Left forelimb (tissue), 1 donor: ENCODE measurements at regions not wholly inside any gene's neighbourhood (a gene's known extent, or its start where the extent isn't known, plus 50 kb on each side); places are given as distances from the start of the nearest gene placed in this dataset.
"Not testable (repeated sequence)": the region's sequence is repeated elsewhere in the genome, so short reads cannot be mapped to it uniquely, and the experiment has no call there.

Experiments
- DNase-seq: peaks from one replicate; pipeline ENCODE4 v3.0.0-alpha.2; 2018; ENCODE audit warnings: low spot score

- DNase-seq, result no peak
These were observed 214.3 kb upstream of the IRX4 start for GRCh38 chr5:2096887-2097505.

- no peak for DNase-seq
These were observed 212.3 kb upstream of the IRX4 start for GRCh38 chr5:2095011-2095410.

- no peak for DNase-seq
These were observed 211.9 kb upstream of the IRX4 start for GRCh38 chr5:2094616-2094995.

GRCh38 chr5:2093859-2094615 lies 211.3 kb upstream of the IRX4 start:
- no peak for DNase-seq

- DNase-seq, result no peak
These were observed 209.2 kb upstream of the IRX4 start for GRCh38 chr5:2091921-2092320.

GRCh38 chr5:2087980-2088379 lies 205.3 kb upstream of the IRX4 start:
- no peak for DNase-seq

GRCh38 chr5:2075365-2075764 lies 192.6 kb upstream of the IRX4 start:
- DNase-seq, result no peak

GRCh38 chr5:2071562-2071961 lies 188.8 kb upstream of the IRX4 start:
- DNase-seq, result no peak

- DNase-seq, result not testable (repeated sequence)
These were observed 188.1 kb upstream of the IRX4 start for GRCh38 chr5:2070787-2071186.

GRCh38 chr5:2068531-2068930 lies 185.8 kb upstream of the IRX4 start:
- DNase-seq, result no peak

GRCh38 chr5:2066373-2066772 lies 183.6 kb upstream of the IRX4 start:
- DNase-seq, result no peak

- not testable (repeated sequence) for DNase-seq
These were observed 180.7 kb upstream of the IRX4 start for GRCh38 chr5:2063380-2063779.

- no peak for DNase-seq
These were observed 170.0 kb upstream of the IRX4 start for GRCh38 chr5:2052687-2053086.

- no peak for DNase-seq
These were observed 167.2 kb upstream of the IRX4 start for GRCh38 chr5:2049876-2050275.

GRCh38 chr5:2048664-2049063 lies 165.9 kb upstream of the IRX4 start:
- no peak for DNase-seq

- DNase-seq, result no peak
These were observed 164.7 kb upstream of the IRX4 start for GRCh38 chr5:2047341-2047927.

- no peak for DNase-seq
These were observed 161.3 kb upstream of the IRX4 start for GRCh38 chr5:2044041-2044440.

GRCh38 chr5:2039180-2039531 lies 156.4 kb upstream of the IRX4 start:
- no peak for DNase-seq

- DNase-seq, result peak; percentile 75
These were observed 155.8 kb upstream of the IRX4 start for GRCh38 chr5:2038321-2039179.

- DNase-seq, result no peak
These were observed 154.2 kb upstream of the IRX4 start for GRCh38 chr5:2036885-2037284.

- DNase-seq, result no peak
These were observed 149.7 kb upstream of the IRX4 start for GRCh38 chr5:2032432-2032831.

GRCh38 chr5:2031581-2031980 lies 148.9 kb upstream of the IRX4 start:
- no peak for DNase-seq

GRCh38 chr5:2030131-2030530 lies 147.4 kb upstream of the IRX4 start:
- no peak for DNase-seq
